Endothelial cell of umbilical vein (primary cell): ENCODE measurements at regions not wholly inside any gene's neighbourhood (a gene's known extent, or its start where the extent isn't known, plus 50 kb on each side); places are given as distances from the start of the nearest gene placed in this dataset.

ENCODE experiments used
- BruUV-seq: library from RNA; stranded (reverse); fragments of 400-500 nt; replicated peaks from 2 replicates; lab custom pipeline; 2021; lab: Mats Ljungman, UMichigan
- CTCF ChIA-PET: fragments of 300-600, 350-600 bp; sonication (Branson Sonifier 250); formaldehyde crosslinking; loops from one replicate; lab custom pipeline; 2021; ENCODE audit warnings: antibody characterized with exemption, inconsistent platforms; lab: Charles Lee
- POLR2A ChIA-PET: fragments of 300-600, 350-600 bp; sonication (Branson Sonifier 250); formaldehyde crosslinking; loops from one replicate; lab custom pipeline; 2021; ENCODE audit warnings: antibody characterized with exemption, inconsistent platforms; lab: Charles Lee
- DNase-seq: peaks from one replicate; pipeline ENCODE4 v3.0.0-alpha.2; 2011; ENCODE audit warnings: low read depth, low spot score
- FAIRE-seq: peaks from 2 replicates; lab custom pipeline; 2011; peaks lifted over from hg19 to GRCh38; lab: Jason Lieb, UNC
- H2AFZ ChIP-seq: 2 replicates; pipeline ENCODE4 v1.6.0; 2012; ENCODE audit warnings: low read depth, low read length, control low read depth, inconsistent platforms
- H3K27ac ChIP-seq: 2 replicates; pipeline ENCODE4 v1.5.1; 2011; ENCODE audit warnings: low read depth, mild to moderate bottlenecking, control low read depth, low read length, moderate library complexity; ENCODE audit not compliant: insufficient read depth
- H3K27me3 ChIP-seq, 2 experiments: 2 replicates each; pipeline versions ENCODE4 v1.6.0 to v1.6.1; 2011; ENCODE audit warnings: low read length in 2 of 2, mixed read lengths in 1 of 2; ENCODE audit not compliant: control insufficient read depth in 2 of 2, insufficient read depth in 2 of 2
- H3K36me3 ChIP-seq, 2 experiments: 2 replicates in 1 of 2; 3 replicates in 1 of 2; pipeline ENCODE4 v1.5.1; 2011; ENCODE audit warnings: low read length in 2 of 2, mild to moderate bottlenecking in 1 of 2, moderate library complexity in 1 of 2; ENCODE audit not compliant: control insufficient read depth in 2 of 2, insufficient read depth in 2 of 2; ENCODE audit errors: extremely low read depth in 1 of 2
- H3K4me1 ChIP-seq: 3 replicates; pipeline ENCODE4 v1.5.1; 2011; ENCODE audit warnings: mild to moderate bottlenecking, low read length; ENCODE audit not compliant: control insufficient read depth, insufficient read depth; ENCODE audit errors: extremely low read depth
- H3K4me2 ChIP-seq: 2 replicates; pipeline ENCODE4 v1.6.1; 2011; ENCODE audit warnings: low read length, control low read depth, mixed read lengths; ENCODE audit not compliant: insufficient read depth
- H3K4me3 ChIP-seq, 3 experiments: fragments of 200-600 bp in 1 of 3; sonication (generic), shearing (Covaris generic) in 1 of 3; replicated peaks in 1 of 3; 2 replicates each; pipeline ENCODE4 v1.5.1; 2011 to 2016; ENCODE audit warnings: control low read depth in 3 of 3, low read length in 3 of 3, mild to moderate bottlenecking in 2 of 3, inconsistent platforms in 1 of 3, low read depth in 1 of 3, moderate library complexity in 1 of 3; ENCODE audit not compliant: insufficient read depth in 1 of 3
- H3K79me2 ChIP-seq: 2 replicates; pipeline ENCODE4 v1.6.0; 2012; ENCODE audit warnings: low read length, inconsistent platforms; ENCODE audit not compliant: control insufficient read depth, insufficient read depth
- H3K9ac ChIP-seq: replicated peaks from 2 replicates; pipeline ENCODE3; 2011; ENCODE audit warnings: low read length, control low read depth; ENCODE audit not compliant: insufficient read depth; ENCODE audit errors: extremely low read depth
- H3K9me1 ChIP-seq: replicated peaks from 3 replicates; pipeline ENCODE4 v1.6.0; 2011; ENCODE audit warnings: mild to moderate bottlenecking, low read length; ENCODE audit not compliant: control insufficient read depth, insufficient read depth; ENCODE audit errors: extremely low read depth
- H3K9me3 ChIP-seq: replicated peaks from 2 replicates; pipeline ENCODE4 v1.5.1; 2012; ENCODE audit warnings: low read length, inconsistent platforms; ENCODE audit not compliant: control insufficient read depth, insufficient read depth
- H4K20me1 ChIP-seq: replicated peaks from 2 replicates; pipeline ENCODE3; 2011; ENCODE audit warnings: mild to moderate bottlenecking, low read length; ENCODE audit not compliant: control insufficient read depth, insufficient read depth; ENCODE audit errors: extremely low read depth
- EZH2 ChIP-seq: IDR thresholded peaks from 2 replicates; pipeline ENCODE4 v1.6.1; 2012; ENCODE audit warnings: borderline replicate concordance, low read depth, mild to moderate bottlenecking, moderate library complexity, low read length, inconsistent platforms; ENCODE audit not compliant: severe bottlenecking
- FOS ChIP-seq: IDR thresholded peaks from 2 replicates; pipeline ENCODE4 v1.6.1; 2011; ENCODE audit warnings: mild to moderate bottlenecking, low read length, moderate library complexity, borderline replicate concordance; ENCODE audit not compliant: insufficient read depth
- GATA2 ChIP-seq: IDR thresholded peaks from 2 replicates; pipeline ENCODE4 v1.7.0; 2011; ENCODE audit warnings: low read depth, mild to moderate bottlenecking, moderate library complexity, mixed read lengths, low read length; ENCODE audit not compliant: insufficient read length, insufficient read depth
- JUN ChIP-seq: IDR thresholded peaks from 2 replicates; pipeline ENCODE4 v1.6.1; 2011; ENCODE audit warnings: borderline replicate concordance, low read depth; ENCODE audit not compliant: insufficient read length, insufficient read depth
- MYC ChIP-seq: IDR thresholded peaks from one replicate; pipeline ENCODE4 v1.6.1; 2011; ENCODE audit warnings: mild to moderate bottlenecking, low read depth, low read length
- POLR2A ChIP-seq: IDR thresholded peaks from 2 replicates; pipeline ENCODE4 v1.6.1; 2012; ENCODE audit warnings: low read depth, mild to moderate bottlenecking, control low read depth, low read length
- POLR2AphosphoS5 ChIP-seq: IDR thresholded peaks from 2 replicates; pipeline ENCODE4 v1.6.1; 2012; ENCODE audit warnings: low read depth, mild to moderate bottlenecking, control low read depth, low read length, moderate library complexity; ENCODE audit not compliant: insufficient read depth
- dilution Hi-C: fragments of 300-500 bp; cut with MboI; formaldehyde crosslinking; loops from one replicate; pipeline ENCODE4 v1.15.0; 2019; ENCODE audit warnings: low sequenced_read_pairs; ENCODE audit not compliant: extremely low pct_ligation_motif_present
- intact Hi-C: fragments of 100-400 bp; cut with micrococcal nuclease; formaldehyde crosslinking; loops from one replicate; pipeline ENCODE4 v1.10.0; 2022
- TF ChIP-seq, protein P1 (sequence below): IDR thresholded peaks from 2 replicates; pipeline ENCODE4 v1.6.1; 2011; ENCODE audit not compliant: insufficient read depth, insufficient read length
- TF ChIP-seq, protein P2 (sequence below), 2 donors: IDR thresholded peaks; 1 replicate in 1 of 2; 2 replicates in 1 of 2; pipeline ENCODE4 v1.5.1; 2011; ENCODE audit warnings: low read length in 2 of 2, mild to moderate bottlenecking in 2 of 2, moderate library complexity in 2 of 2, control low read depth in 1 of 2, inconsistent platforms in 1 of 2, low read depth in 1 of 2; ENCODE audit not compliant: insufficient read depth in 1 of 2; ENCODE audit errors: extremely low read depth in 1 of 2

DNA sequence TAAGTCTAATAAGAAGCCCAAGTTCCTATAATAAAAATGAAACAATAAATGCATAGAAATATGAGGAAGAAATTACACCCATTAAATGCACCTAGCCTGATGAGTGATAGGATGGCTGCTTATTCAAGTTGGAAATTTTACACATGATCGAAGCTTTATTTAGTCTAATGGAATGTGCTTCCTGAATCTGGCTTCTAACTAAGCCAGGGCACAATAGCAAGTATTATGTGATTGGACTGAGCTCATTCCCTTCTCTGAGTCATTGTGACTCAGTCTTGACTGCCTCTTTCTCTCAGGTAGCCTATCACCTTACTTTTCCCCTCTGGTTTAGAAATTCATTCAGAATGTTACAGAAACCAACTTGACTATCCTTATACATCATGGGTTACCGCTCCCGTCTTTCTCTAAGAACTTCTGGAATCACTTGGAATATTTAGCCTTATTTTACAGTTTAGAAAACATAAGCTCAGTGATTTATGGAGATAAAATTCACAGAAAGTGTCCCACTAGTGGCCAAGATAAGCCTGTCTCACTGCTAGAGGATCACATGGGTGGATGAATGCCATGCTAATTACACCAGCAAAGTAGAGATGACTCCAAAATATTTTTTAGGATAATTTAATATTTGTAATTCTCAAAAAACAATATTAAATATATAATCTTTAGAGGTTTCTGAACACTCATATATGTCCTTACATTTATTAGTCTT is 505.3 kb upstream of the JAG1 start:
- TF ChIP-seq, protein P1, sequence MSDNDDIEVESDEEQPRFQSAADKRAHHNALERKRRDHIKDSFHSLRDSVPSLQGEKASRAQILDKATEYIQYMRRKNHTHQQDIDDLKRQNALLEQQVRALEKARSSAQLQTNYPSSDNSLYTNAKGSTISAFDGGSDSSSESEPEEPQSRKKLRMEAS: no peak
- TF ChIP-seq POLR2AphosphoS5: no peak
- TF ChIP-seq MYC: no peak
- no peak for TF ChIP-seq GATA2
- TF ChIP-seq FOS: peak; percentile 92
- no peak for TF ChIP-seq POLR2A
- TF ChIP-seq, protein P2, sequence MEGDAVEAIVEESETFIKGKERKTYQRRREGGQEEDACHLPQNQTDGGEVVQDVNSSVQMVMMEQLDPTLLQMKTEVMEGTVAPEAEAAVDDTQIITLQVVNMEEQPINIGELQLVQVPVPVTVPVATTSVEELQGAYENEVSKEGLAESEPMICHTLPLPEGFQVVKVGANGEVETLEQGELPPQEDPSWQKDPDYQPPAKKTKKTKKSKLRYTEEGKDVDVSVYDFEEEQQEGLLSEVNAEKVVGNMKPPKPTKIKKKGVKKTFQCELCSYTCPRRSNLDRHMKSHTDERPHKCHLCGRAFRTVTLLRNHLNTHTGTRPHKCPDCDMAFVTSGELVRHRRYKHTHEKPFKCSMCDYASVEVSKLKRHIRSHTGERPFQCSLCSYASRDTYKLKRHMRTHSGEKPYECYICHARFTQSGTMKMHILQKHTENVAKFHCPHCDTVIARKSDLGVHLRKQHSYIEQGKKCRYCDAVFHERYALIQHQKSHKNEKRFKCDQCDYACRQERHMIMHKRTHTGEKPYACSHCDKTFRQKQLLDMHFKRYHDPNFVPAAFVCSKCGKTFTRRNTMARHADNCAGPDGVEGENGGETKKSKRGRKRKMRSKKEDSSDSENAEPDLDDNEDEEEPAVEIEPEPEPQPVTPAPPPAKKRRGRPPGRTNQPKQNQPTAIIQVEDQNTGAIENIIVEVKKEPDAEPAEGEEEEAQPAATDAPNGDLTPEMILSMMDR (IDR thresholded peaks at IDR 0.05; ENCODE audit: extremely low read depth in 1 of 2, insufficient read depth in 1 of 2, low read depth in 1 of 2, low read length in 2 of 2): no peak
- peak; percentile 91 for TF ChIP-seq JUN
- no peak for TF ChIP-seq EZH2
- Histone ChIP-seq H3K9ac (peak overlapping the region; percentile 26), H2AFZ (peak overlapping the region; percentile 50), H3K27ac (peak overlapping the region; percentile 78), H3K27me3 (no peaks in the 10 kb centered on the region), H3K9me3 (no peaks in the 10 kb centered on the region), H4K20me1 (no peaks in the 10 kb centered on the region), H3K4me3 (no peak overlapping the region), H3K4me1 (peaks cover 14% of the 10 kb centered on the region), H3K79me2 (no peaks in the 10 kb centered on the region), H3K9me1 (no peaks in the 10 kb centered on the region), H3K4me2 (peak overlapping the region; percentile 76), H3K36me3 (no peaks in the 10 kb centered on the region)
- DNase-seq: peak; percentile 95
- ChIA-PET CTCF (interaction anchor here (0.9 to 2.2 kb wide), 10 partner anchors 8 to 1201 kb away, joined by 3 to 15 read pairs (median 5); no protein-coding TSS in a partner anchor), POLR2A (no interaction called here)
- FAIRE-seq: peak; percentile 76
- dilution Hi-C loops: no loop called here
- TSS peak; percentile 42 for BruUV-seq
- intact Hi-C loops: loop anchor here (1.0 kb wide), 1 partner anchor 9 kb away; no protein-coding TSS in a partner anchor
